Ishikawa (cell line): ENCODE measurements at regions not wholly inside any gene's neighbourhood (a gene's known extent, or its start where the extent isn't known, plus 50 kb on each side); places are given as distances from the start of the nearest gene placed in this dataset.

Source experiments
- CEBPB ChIP-seq: IDR thresholded peaks from 2 replicates; pipeline ENCODE4 v1.6.1; 2012
- CREB1 ChIP-seq: IDR thresholded peaks from 2 replicates; pipeline ENCODE4 v1.6.1; 2012; ENCODE audit warnings: low read depth
- EGR1 ChIP-seq: IDR thresholded peaks from 2 replicates; pipeline ENCODE4 v1.6.1; 2012
- EP300 ChIP-seq: IDR thresholded peaks from 2 replicates; pipeline ENCODE4 v1.6.1; 2012; ENCODE audit warnings: borderline replicate concordance
- FOXM1 ChIP-seq: IDR thresholded peaks from 2 replicates; pipeline ENCODE4 v1.6.1; 2012; ENCODE audit warnings: low read depth, borderline replicate concordance
- MAX ChIP-seq: IDR thresholded peaks from 2 replicates; pipeline ENCODE4 v1.6.1; 2012
- NFIC ChIP-seq: IDR thresholded peaks from 2 replicates; pipeline ENCODE4 v1.6.1; 2012
- RAD21 ChIP-seq: IDR thresholded peaks from 2 replicates; pipeline ENCODE4 v1.6.1; 2012; ENCODE audit warnings: low read depth
- TAF1 ChIP-seq: IDR thresholded peaks from 2 replicates; pipeline ENCODE4 v1.6.1; 2012; ENCODE audit warnings: low read depth, mild to moderate bottlenecking
- TCF12 ChIP-seq: IDR thresholded peaks from 2 replicates; pipeline ENCODE4 v1.6.1; 2012; ENCODE audit warnings: low read depth
- TEAD4 ChIP-seq: IDR thresholded peaks from 2 replicates; pipeline ENCODE4 v1.6.1; 2012
- USF1 ChIP-seq: IDR thresholded peaks from 2 replicates; pipeline ENCODE4 v1.6.1; 2012
- YY1 ChIP-seq: IDR thresholded peaks from 2 replicates; pipeline ENCODE4 v1.6.1; 2012; ENCODE audit warnings: low read depth
- ZBTB7A ChIP-seq: IDR thresholded peaks from 2 replicates; pipeline ENCODE4 v1.6.1; 2012; ENCODE audit warnings: low read depth
- TF ChIP-seq, protein P1 (sequence below): IDR thresholded peaks from 2 replicates; pipeline ENCODE4 v1.6.1; 2012; ENCODE audit warnings: low read depth, mild to moderate bottlenecking

DNA sequence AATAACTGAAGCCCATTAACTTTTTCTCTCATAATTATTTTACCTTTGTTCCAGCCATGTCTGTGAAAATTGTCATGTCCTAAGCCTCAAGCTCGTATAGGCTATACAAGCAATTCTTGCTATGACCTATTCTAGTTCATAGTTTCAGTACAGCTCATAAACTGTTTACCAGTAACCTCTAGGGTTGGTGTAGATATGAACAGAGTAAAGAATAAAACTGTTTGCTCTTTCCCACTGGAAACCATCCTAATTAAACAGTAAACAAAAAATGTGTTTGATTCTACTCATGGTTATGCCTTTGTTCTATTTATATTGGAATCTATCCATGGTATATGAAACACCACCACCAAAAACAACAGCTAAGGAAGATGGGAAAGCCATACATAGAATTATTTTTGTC is 1444.0 kb upstream of the PCDH7 start:
- TF ChIP-seq RAD21 (no peak), EP300 (no peak), NFIC (no peak), USF1 (no peak), EGR1 (no peak), CREB1 (no peak), ZBTB7A (no peak), TCF12 (no peak), FOXM1 (no peak), YY1 (no peak), MAX (no peak)
- TF ChIP-seq, protein P1, sequence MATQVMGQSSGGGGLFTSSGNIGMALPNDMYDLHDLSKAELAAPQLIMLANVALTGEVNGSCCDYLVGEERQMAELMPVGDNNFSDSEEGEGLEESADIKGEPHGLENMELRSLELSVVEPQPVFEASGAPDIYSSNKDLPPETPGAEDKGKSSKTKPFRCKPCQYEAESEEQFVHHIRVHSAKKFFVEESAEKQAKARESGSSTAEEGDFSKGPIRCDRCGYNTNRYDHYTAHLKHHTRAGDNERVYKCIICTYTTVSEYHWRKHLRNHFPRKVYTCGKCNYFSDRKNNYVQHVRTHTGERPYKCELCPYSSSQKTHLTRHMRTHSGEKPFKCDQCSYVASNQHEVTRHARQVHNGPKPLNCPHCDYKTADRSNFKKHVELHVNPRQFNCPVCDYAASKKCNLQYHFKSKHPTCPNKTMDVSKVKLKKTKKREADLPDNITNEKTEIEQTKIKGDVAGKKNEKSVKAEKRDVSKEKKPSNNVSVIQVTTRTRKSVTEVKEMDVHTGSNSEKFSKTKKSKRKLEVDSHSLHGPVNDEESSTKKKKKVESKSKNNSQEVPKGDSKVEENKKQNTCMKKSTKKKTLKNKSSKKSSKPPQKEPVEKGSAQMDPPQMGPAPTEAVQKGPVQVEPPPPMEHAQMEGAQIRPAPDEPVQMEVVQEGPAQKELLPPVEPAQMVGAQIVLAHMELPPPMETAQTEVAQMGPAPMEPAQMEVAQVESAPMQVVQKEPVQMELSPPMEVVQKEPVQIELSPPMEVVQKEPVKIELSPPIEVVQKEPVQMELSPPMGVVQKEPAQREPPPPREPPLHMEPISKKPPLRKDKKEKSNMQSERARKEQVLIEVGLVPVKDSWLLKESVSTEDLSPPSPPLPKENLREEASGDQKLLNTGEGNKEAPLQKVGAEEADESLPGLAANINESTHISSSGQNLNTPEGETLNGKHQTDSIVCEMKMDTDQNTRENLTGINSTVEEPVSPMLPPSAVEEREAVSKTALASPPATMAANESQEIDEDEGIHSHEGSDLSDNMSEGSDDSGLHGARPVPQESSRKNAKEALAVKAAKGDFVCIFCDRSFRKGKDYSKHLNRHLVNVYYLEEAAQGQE = no peak

- no peak for TF ChIP-seq USF1
- no peak for TF ChIP-seq MAX
- no peak for TF ChIP-seq YY1
- TF ChIP-seq CEBPB = no peak
- TF ChIP-seq, protein P1 = no peak
- TF ChIP-seq NFIC = no peak
- TF ChIP-seq EGR1 = no peak
- TF ChIP-seq TAF1 = no peak
- no peak for TF ChIP-seq CREB1
- TF ChIP-seq TEAD4 = no peak
- no peak for TF ChIP-seq ZBTB7A
- no peak for TF ChIP-seq FOXM1
- no peak for TF ChIP-seq EP300
- no peak for TF ChIP-seq RAD21
- no peak for TF ChIP-seq TCF12
Observed at GRCh38 chr4:29277381-29277780, 1442.8 kb upstream of the PCDH7 start.

GRCh38 chr4:29278585-29278984 is 1441.6 kb upstream of the PCDH7 start:
- TF ChIP-seq ZBTB7A = no peak
- TF ChIP-seq TCF12 = no peak
- TF ChIP-seq CEBPB = no peak
- no peak for TF ChIP-seq MAX
- TF ChIP-seq EGR1 = no peak
- no peak for TF ChIP-seq NFIC
- no peak for TF ChIP-seq USF1
- no peak for TF ChIP-seq EP300
- TF ChIP-seq CREB1 = no peak
- no peak for TF ChIP-seq TAF1
- TF ChIP-seq TEAD4 = no peak
- TF ChIP-seq, protein P1 = no peak
- TF ChIP-seq YY1 = no peak
- no peak for TF ChIP-seq FOXM1
- TF ChIP-seq RAD21 = no peak

DNA sequence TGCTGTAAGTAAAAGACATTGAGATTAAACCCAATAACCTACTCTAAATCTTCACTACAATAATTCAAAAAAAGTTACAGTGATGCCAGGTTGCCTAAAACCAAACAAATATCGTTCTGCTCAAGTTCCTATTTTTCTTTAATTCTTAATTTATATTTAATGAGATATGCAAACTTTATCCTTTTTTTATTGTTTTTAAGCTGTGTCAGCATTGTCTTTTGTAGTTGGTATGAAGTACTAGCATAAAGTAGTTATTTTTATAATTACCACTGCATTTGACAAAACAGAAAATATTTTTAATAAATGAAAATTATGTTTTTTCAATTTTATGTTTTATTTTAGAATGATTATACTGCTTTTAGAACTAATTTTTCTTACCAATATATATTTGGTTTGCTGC is 1431.1 kb upstream of the PCDH7 start:
- TF ChIP-seq EGR1 (no peak), USF1 (no peak), CREB1 (no peak)
